PFSK-1 (cell line): ENCODE measurements at regions not wholly inside any gene's neighbourhood (a gene's known extent, or its start where the extent isn't known, plus 50 kb on each side); places are given as distances from the start of the nearest gene placed in this dataset.

Experiments
- FOXP2 ChIP-seq: optimal IDR thresholded peaks from 2 replicates; pipeline ENCODE3; 2011; ENCODE audit warnings: borderline replicate concordance, control low read depth, inconsistent platforms; ENCODE audit not compliant: insufficient read depth; ENCODE audit errors: extremely low read length, extremely low read depth
- POLR2AphosphoS5 ChIP-seq: IDR thresholded peaks from 2 replicates; pipeline ENCODE4 v1.6.1; 2012; ENCODE audit warnings: low read depth, mild to moderate bottlenecking, control low read depth, low read length, moderate library complexity
- SIN3A ChIP-seq: IDR thresholded peaks from 2 replicates; pipeline ENCODE4 v1.6.1; 2012; ENCODE audit warnings: mild to moderate bottlenecking, low read length, moderate library complexity, borderline replicate concordance; ENCODE audit not compliant: insufficient read depth
- TAF1 ChIP-seq: IDR thresholded peaks from 2 replicates; pipeline ENCODE4 v1.6.1; 2012; ENCODE audit warnings: low read length, control low read depth, borderline replicate concordance; ENCODE audit not compliant: insufficient read depth
- TF ChIP-seq, protein P1 (sequence below), 2 experiments: IDR thresholded peaks; 2 replicates each; pipeline versions ENCODE4 v1.6.1 to v1.8.0; 2011 to 2012; ENCODE audit warnings: low read depth in 2 of 2, low read length in 2 of 2, control low read depth in 1 of 2, inconsistent platforms in 1 of 2, mild to moderate bottlenecking in 1 of 2, moderate library complexity in 1 of 2; ENCODE audit not compliant: insufficient read depth in 1 of 2

DNA sequence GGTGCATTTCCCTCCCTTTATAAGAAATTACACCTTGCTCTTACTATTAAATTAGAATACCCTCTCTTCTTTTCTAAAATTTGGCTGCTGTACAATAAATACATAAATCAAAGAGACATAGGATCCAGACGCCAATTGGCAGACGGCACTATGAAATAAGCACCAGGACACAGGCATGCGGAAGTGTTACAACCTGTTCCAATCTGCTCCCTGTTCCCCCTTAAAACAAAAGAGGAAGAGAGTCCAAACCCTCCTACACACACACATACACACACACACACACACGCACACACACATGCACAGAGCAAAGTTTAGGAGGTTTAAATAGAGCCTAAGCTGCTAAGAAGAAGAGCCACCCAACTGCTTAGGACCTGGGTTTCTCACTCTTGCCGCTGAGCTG lies 75.6 kb upstream of the ZNF507 start:
- TF ChIP-seq POLR2AphosphoS5 (no peak), TAF1 (no peak), FOXP2 (no peak), SIN3A (no peak)
- TF ChIP-seq, protein P1, sequence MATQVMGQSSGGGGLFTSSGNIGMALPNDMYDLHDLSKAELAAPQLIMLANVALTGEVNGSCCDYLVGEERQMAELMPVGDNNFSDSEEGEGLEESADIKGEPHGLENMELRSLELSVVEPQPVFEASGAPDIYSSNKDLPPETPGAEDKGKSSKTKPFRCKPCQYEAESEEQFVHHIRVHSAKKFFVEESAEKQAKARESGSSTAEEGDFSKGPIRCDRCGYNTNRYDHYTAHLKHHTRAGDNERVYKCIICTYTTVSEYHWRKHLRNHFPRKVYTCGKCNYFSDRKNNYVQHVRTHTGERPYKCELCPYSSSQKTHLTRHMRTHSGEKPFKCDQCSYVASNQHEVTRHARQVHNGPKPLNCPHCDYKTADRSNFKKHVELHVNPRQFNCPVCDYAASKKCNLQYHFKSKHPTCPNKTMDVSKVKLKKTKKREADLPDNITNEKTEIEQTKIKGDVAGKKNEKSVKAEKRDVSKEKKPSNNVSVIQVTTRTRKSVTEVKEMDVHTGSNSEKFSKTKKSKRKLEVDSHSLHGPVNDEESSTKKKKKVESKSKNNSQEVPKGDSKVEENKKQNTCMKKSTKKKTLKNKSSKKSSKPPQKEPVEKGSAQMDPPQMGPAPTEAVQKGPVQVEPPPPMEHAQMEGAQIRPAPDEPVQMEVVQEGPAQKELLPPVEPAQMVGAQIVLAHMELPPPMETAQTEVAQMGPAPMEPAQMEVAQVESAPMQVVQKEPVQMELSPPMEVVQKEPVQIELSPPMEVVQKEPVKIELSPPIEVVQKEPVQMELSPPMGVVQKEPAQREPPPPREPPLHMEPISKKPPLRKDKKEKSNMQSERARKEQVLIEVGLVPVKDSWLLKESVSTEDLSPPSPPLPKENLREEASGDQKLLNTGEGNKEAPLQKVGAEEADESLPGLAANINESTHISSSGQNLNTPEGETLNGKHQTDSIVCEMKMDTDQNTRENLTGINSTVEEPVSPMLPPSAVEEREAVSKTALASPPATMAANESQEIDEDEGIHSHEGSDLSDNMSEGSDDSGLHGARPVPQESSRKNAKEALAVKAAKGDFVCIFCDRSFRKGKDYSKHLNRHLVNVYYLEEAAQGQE (IDR thresholded peaks at IDR 0.05; ENCODE audit: insufficient read depth in 1 of 2, low read depth in 2 of 2, low read length in 2 of 2): no peak

GRCh38 chr19:32273483-32273882 lies 71.9 kb upstream of the ZNF507 start:
- TF ChIP-seq SIN3A (no peak), POLR2AphosphoS5 (no peak), TAF1 (no peak)
- TF ChIP-seq, protein P1 (IDR thresholded peaks at IDR 0.05; ENCODE audit: insufficient read depth in 1 of 2, low read depth in 2 of 2, low read length in 2 of 2): no peak

- no peak for TF ChIP-seq FOXP2
Measured at GRCh38 chr19:32287086-32287485, 58.3 kb upstream of the ZNF507 start.

DNA sequence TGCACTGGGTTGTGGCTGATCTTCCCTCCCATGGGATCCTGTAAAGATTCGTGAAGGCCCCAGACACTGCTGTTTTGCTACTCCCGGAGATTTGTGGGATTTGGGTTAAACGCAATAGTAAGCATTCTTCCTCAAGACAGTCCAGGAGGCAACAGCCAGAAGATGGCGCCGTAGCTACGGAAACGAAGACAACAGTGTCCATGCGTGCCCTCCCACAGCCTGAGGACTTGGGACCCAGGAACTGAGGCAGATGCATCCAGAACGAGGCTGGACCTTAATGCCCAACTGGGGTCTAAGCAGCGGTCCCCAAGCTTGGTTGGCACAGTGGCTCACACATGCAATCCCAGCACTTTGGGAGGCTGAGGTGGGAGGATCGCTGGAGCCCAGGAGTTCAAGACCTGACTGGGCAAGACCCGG lies 57.6 kb upstream of the ZNF507 start:
- TF ChIP-seq TAF1 (no peak), POLR2AphosphoS5 (no peak), FOXP2 (peak; percentile 53), SIN3A (no peak)
- TF ChIP-seq, protein P1 (IDR thresholded peaks at IDR 0.05; ENCODE audit: insufficient read depth in 1 of 2, low read depth in 2 of 2, low read length in 2 of 2): no peak

DNA sequence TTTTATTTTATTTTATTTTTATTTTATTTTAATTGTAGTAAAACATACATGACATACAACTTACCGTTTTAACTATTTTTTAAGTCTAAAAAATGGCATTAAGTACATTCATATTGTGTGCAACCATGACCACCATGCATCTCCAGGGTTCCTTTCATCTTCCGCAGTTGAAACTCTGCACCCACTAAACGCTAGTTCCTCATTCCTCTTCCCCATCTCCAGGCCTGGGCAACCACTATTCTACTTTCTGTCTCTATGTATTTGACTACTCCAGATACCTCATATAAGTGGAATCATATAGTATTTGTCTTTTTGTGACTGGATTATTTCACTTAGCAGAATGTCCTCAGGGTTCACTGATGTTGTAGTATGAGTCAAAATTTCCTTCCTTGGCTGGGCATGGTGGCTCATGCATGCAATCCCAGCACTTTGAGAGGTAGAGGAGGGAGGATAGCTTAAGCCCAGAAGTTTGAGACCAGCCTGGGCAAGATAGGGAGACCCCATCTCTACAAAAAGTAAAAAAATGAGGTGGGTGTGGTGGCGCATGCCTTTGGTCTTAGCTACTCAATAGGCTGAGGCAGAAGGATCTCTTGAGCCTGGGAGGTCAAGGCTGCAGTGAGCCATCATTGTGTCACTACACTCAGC lies 55.7 kb upstream of the ZNF507 start:
- TF ChIP-seq FOXP2 (no peak), TAF1 (no peak)

GRCh38 chr19:32291876-32292275 lies 53.5 kb upstream of the ZNF507 start:
- TF ChIP-seq, protein P1 (IDR thresholded peaks at IDR 0.05; ENCODE audit: insufficient read depth in 1 of 2, low read depth in 2 of 2, low read length in 2 of 2): no peak
- TF ChIP-seq POLR2AphosphoS5 (no peak), TAF1 (no peak), FOXP2 (no peak), SIN3A (no peak)
